ENCODE measurements at regions not wholly inside any gene's neighbourhood (a gene's known extent, or its start where the extent isn't known, plus 50 kb on each side); places are given as distances from the start of the nearest gene placed in this dataset.
A peak's percentile ranks its signal among the peaks of the same experiment; 100 is the strongest.

- DNase-seq = peak; percentile 11
Observed at GRCh38 chr1:60913708-60914107, 168.7 kb upstream of the NFIA start.

- no peak for DNase-seq
Observed at GRCh38 chr1:60913039-60913438, 169.3 kb upstream of the NFIA start.

- DNase-seq = no peak
Observed at GRCh38 chr1:60911966-60912697, 170.2 kb upstream of the NFIA start.

GRCh38 chr1:60908159-60908558, 174.2 kb upstream of the NFIA start:
- DNase-seq = no peak

- no peak for DNase-seq
Observed at GRCh38 chr1:60906526-60906925, 175.8 kb upstream of the NFIA start.

- DNase-seq = no peak
Observed at GRCh38 chr1:60906039-60906438, 176.3 kb upstream of the NFIA start.

- DNase-seq = peak; percentile 49
Observed at GRCh38 chr1:60904099-60904851, 178.1 kb upstream of the NFIA start.

GRCh38 chr1:60903591-60903990, 178.8 kb upstream of the NFIA start:
- no peak for DNase-seq

GRCh38 chr1:60899464-60899863, 182.9 kb upstream of the NFIA start:
- no peak for DNase-seq

GRCh38 chr1:60898987-60899386, 183.4 kb upstream of the NFIA start:
- no peak for DNase-seq

GRCh38 chr1:60898413-60898812, 183.9 kb upstream of the NFIA start:
- no peak for DNase-seq

- DNase-seq = no peak
Observed at GRCh38 chr1:60896701-60897363, 185.5 kb upstream of the NFIA start.

GRCh38 chr1:60895701-60896100, 186.7 kb upstream of the NFIA start:
- DNase-seq = no peak

GRCh38 chr1:60895252-60895651, 187.1 kb upstream of the NFIA start:
- no peak for DNase-seq

GRCh38 chr1:60894741-60895140, 187.6 kb upstream of the NFIA start:
- DNase-seq = no peak

- no peak for DNase-seq
Observed at GRCh38 chr1:60894130-60894529, 188.2 kb upstream of the NFIA start.

- no peak for DNase-seq
Observed at GRCh38 chr1:60893136-60893930, 189.0 kb upstream of the NFIA start.

- no peak for DNase-seq
Observed at GRCh38 chr1:60891765-60892164, 190.6 kb upstream of the NFIA start.

GRCh38 chr1:60891281-60891680, 191.1 kb upstream of the NFIA start:
- no peak for DNase-seq

GRCh38 chr1:60890664-60891063, 191.7 kb upstream of the NFIA start:
- no peak for DNase-seq

GRCh38 chr1:60889709-60890108, 192.7 kb upstream of the NFIA start:
- no peak for DNase-seq

- no peak for DNase-seq
Observed at GRCh38 chr1:60888126-60888525, 194.2 kb upstream of the NFIA start.

- peak; percentile 20 for DNase-seq
Observed at GRCh38 chr1:60886793-60887331, 195.5 kb upstream of the NFIA start.
